CD4-positive, alpha-beta T cell (primary cell): ENCODE measurements at regions not wholly inside any gene's neighbourhood (a gene's known extent, or its start where the extent isn't known, plus 50 kb on each side); places are given as distances from the start of the nearest gene placed in this dataset.

ENCODE experiments used
- ATAC-seq: fragments of 200-7000 bp; cut with Tn5 transposase; one replicate; pipeline ENCODE4 v1.10.0; 2022; ENCODE audit warnings: mild to moderate bottlenecking; ENCODE audit not compliant: poor library complexity
- CTCF ChIA-PET: fragments of 350-600 bp; sonication (Branson Sonifier 250); formaldehyde crosslinking; loops from one replicate; lab custom pipeline; 2021; ENCODE audit warnings: antibody characterized with exemption, inconsistent platforms; lab: Charles Lee
- POLR2A ChIA-PET: fragments of 350-600 bp; sonication (Branson Sonifier 250); formaldehyde crosslinking; loops from one replicate; lab custom pipeline; 2021; ENCODE audit warnings: antibody characterized with exemption, inconsistent platforms; lab: Charles Lee
- DNase-seq, 14 experiments: peaks; one replicate each; pipeline ENCODE4 v3.0.0-alpha.2; 2013 to 2020; ENCODE audit warnings: mixed read lengths in 2 of 14
- H3K27ac ChIP-seq, 2 donors: one replicate each; pipeline versions ENCODE4 v1.5.1 to v1.7.0; 2013; ENCODE audit warnings: low read length in 2 of 2, low read depth in 1 of 2, mild to moderate bottlenecking in 1 of 2
- H3K27me3 ChIP-seq, 2 experiments: 1 replicate in 1 of 2; 2 replicates in 1 of 2; pipeline versions ENCODE4 v1.6.1 to v1.7.0; 2013; ENCODE audit warnings: low read length in 2 of 2, control low read depth in 1 of 2, mild to moderate bottlenecking in 1 of 2, moderate library complexity in 1 of 2; ENCODE audit not compliant: insufficient read depth in 2 of 2, control insufficient read depth in 1 of 2
- H3K36me3 ChIP-seq: one replicate; pipeline ENCODE4 v1.6.1; 2013; ENCODE audit warnings: low read length, control low read depth; ENCODE audit not compliant: insufficient read depth
- H3K4me1 ChIP-seq: one replicate; pipeline ENCODE4 v1.6.1; 2013; ENCODE audit warnings: low read length, control low read depth; ENCODE audit not compliant: insufficient read depth
- H3K4me3 ChIP-seq: one replicate; pipeline ENCODE4 v1.5.1; 2013; ENCODE audit warnings: mild to moderate bottlenecking, low read length, moderate library complexity
- H3K9me3 ChIP-seq, 2 experiments: 1 replicate in 1 of 2; 2 replicates in 1 of 2; pipeline versions ENCODE4 v1.6.1 to v1.7.0; 2013; ENCODE audit warnings: low read length in 2 of 2, mild to moderate bottlenecking in 2 of 2, control low read depth in 1 of 2, moderate library complexity in 1 of 2; ENCODE audit not compliant: control insufficient read depth in 1 of 2, insufficient read depth in 1 of 2
- H3K27ac Mint-ChIP-seq: one replicate; pipeline ENCODE4 v1.8.0; 2020; ENCODE audit warnings: mixed read lengths
- H3K27me3 Mint-ChIP-seq: one replicate; pipeline ENCODE4 v1.8.0; 2021; ENCODE audit warnings: mixed read lengths
- H3K36me3 Mint-ChIP-seq: one replicate; pipeline ENCODE4 v1.8.0; 2021; ENCODE audit warnings: low read depth, mixed read lengths
- H3K4me1 Mint-ChIP-seq: one replicate; pipeline ENCODE4 v1.8.0; 2021; ENCODE audit warnings: low read depth, mixed read lengths
- H3K4me3 Mint-ChIP-seq: one replicate; pipeline ENCODE4 v1.8.0; 2020; ENCODE audit warnings: mild to moderate bottlenecking, mixed read lengths
- H3K9me3 Mint-ChIP-seq: one replicate; pipeline ENCODE4 v1.8.0; 2020; ENCODE audit warnings: mixed read lengths
- intact Hi-C, 2 experiments: fragments of 100-400 bp; cut with DNase I in 1 of 2; cut with micrococcal nuclease in 1 of 2; formaldehyde crosslinking; loops; one replicate each; pipeline versions ENCODE4 v1.15.1 to v1.9.0; 2023 to 2025; cut with DNase I, micrococcal nuclease
- TF ChIP-seq, protein P1 (sequence below): fragments of 200-600 bp; IDR thresholded peaks from one replicate; pipeline ENCODE4 v1.8.0; 2022; ENCODE audit warnings: antibody characterized with exemption, mild to moderate bottlenecking

DNA sequence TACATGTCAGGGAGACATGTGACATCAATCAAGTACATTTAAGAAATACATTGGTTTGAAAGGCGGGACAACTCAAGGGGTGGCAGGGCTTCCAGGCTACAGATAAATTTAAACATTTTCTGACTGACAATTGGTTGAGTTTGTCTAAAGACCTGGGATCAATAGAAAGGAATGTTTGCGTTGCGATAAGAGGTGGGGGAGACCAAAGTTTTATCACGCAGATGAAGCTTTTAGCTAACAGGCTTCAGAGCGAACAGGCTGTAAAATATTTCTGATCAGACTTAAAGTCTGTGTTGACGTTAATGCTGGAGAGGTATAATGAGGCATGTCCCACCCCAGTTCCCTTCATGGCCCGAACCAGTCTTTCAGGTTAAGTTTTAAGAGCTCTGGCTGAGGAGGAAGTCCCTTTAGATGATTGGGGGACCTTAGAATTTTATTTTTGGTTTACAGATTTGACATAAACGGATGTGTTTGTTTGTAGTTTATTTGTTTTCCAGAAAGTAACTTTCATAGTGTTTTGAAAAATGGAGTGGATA lies 346.7 kb upstream of the RASGEF1B start:
- Mint-ChIP-seq H3K4me3 (no peak overlapping the region), H3K36me3 (no peaks in the 10 kb centered on the region), H3K4me1 (no peaks in the 10 kb centered on the region), H3K27me3 (peaks cover 4% of the 10 kb centered on the region), H3K27ac (no peak overlapping the region), H3K9me3 (no peaks in the 10 kb centered on the region)
- no peaks in the 10 kb centered on the region for H3K4me1 ChIP-seq
- ChIA-PET CTCF (no interaction called here), POLR2A (no interaction called here)
- TF ChIP-seq, protein P1, sequence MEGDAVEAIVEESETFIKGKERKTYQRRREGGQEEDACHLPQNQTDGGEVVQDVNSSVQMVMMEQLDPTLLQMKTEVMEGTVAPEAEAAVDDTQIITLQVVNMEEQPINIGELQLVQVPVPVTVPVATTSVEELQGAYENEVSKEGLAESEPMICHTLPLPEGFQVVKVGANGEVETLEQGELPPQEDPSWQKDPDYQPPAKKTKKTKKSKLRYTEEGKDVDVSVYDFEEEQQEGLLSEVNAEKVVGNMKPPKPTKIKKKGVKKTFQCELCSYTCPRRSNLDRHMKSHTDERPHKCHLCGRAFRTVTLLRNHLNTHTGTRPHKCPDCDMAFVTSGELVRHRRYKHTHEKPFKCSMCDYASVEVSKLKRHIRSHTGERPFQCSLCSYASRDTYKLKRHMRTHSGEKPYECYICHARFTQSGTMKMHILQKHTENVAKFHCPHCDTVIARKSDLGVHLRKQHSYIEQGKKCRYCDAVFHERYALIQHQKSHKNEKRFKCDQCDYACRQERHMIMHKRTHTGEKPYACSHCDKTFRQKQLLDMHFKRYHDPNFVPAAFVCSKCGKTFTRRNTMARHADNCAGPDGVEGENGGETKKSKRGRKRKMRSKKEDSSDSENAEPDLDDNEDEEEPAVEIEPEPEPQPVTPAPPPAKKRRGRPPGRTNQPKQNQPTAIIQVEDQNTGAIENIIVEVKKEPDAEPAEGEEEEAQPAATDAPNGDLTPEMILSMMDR = no peak
- intact Hi-C loops = no loop called here
- no peak overlapping the region for H3K27ac ChIP-seq
- DNase-seq = no peak
- no peaks in the 10 kb centered on the region for H3K9me3 ChIP-seq
- no peak overlapping the region for H3K4me3 ChIP-seq
- H3K27me3 ChIP-seq = peaks cover 0 to 4% of the 10 kb centered on the region in 2 experiments
- no peaks in the 10 kb centered on the region for H3K36me3 ChIP-seq
- no peak for ATAC-seq

DNA sequence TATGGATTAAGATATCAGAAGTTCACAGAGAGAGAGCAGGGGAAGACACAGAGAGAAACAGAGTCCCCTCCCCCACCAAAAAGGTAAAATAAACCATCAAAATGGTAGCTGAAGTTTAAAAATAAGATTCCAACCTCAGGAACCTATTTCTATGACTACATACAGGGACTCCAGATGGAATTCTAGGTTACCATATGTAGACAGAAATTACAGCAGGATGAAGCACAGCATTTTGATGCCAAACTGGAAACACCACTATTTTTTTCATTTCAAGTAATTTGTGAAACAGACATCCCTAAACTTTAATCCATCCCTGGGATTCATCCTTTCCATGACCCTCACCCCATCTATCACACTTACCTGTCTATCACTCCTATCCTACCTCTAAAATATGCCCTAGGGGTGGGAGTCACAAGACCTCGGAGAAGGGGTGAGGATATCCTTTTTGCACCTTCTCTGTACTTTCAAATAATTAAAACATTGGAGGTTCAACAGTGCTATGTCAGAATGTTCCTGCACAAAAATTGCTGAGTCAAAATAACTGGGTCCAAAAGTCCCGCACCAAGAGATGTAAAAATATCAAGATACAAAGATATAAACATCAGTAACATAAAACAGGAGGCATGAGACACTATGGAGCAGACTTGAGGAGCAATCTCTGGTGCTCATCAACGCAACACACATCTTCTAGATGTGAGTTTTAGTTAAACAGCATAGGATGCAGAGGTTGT lies 344.5 kb upstream of the RASGEF1B start:
- Mint-ChIP-seq H3K27me3 (peaks cover 4% of the 10 kb centered on the region), H3K36me3 (no peaks in the 10 kb centered on the region), H3K4me3 (no peak overlapping the region), H3K4me1 (no peaks in the 10 kb centered on the region), H3K9me3 (no peaks in the 10 kb centered on the region), H3K27ac (no peak overlapping the region)
- TF ChIP-seq, protein P1 = no peak
- ATAC-seq (no peak), DNase-seq (no peak)
- Histone ChIP-seq H3K4me1 (no peaks in the 10 kb centered on the region), H3K27me3 (peaks cover 0 to 4% of the 10 kb centered on the region in 2 experiments), H3K4me3 (no peak overlapping the region), H3K36me3 (no peaks in the 10 kb centered on the region), H3K27ac (no peak overlapping the region), H3K9me3 (no peaks in the 10 kb centered on the region)
- POLR2A ChIA-PET = no interaction called here
- CTCF ChIA-PET = no interaction called here
- intact Hi-C loops = no loop called here

DNA sequence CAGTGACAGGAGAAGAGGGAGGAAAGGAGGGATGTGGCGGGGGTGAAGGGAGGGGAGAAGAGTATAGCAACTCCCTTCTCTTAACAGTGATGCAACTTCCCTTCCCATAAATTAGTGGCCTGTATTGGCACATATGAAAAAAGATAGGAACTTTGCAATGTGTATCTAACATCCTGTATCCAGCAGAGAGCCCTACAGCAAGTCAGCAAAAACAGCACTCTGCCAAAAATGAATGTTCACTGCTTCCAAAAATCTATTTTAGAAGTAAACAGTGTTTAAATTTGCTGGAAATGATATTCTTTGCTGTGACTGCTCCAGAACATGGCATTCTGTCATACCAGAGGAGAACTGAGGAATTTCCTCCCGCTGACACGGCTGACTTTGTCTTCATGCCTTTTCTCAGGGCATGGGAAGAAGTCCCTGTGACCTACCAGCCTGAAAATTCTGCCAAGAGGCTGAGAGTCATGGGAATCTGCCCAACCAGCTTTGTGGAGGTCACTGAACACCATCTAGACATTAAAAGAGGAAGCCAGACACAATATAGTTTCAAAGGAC lies 343.4 kb upstream of the RASGEF1B start:
- ATAC-seq (no peak), DNase-seq (no peak)
- H3K9me3 ChIP-seq = no peaks in the 10 kb centered on the region
- H3K36me3 ChIP-seq = no peaks in the 10 kb centered on the region
- peaks cover under 1% of the 10 kb centered on the region for H3K27me3 Mint-ChIP-seq
- ChIA-PET POLR2A (no interaction called here), CTCF (no interaction called here)
- H3K4me1 ChIP-seq = no peaks in the 10 kb centered on the region
- no peaks in the 10 kb centered on the region for H3K4me1 Mint-ChIP-seq
- H3K36me3 Mint-ChIP-seq = no peaks in the 10 kb centered on the region
- H3K9me3 Mint-ChIP-seq = no peaks in the 10 kb centered on the region
- intact Hi-C loops = no loop called here
- H3K27me3 ChIP-seq = peaks cover 0 to 4% of the 10 kb centered on the region in 2 experiments
- H3K4me3 ChIP-seq = no peak overlapping the region
- no peak overlapping the region for H3K4me3 Mint-ChIP-seq
- no peak overlapping the region for H3K27ac Mint-ChIP-seq
- no peak overlapping the region for H3K27ac ChIP-seq
- TF ChIP-seq, protein P1 = no peak
